ENCODE measurements at regions not wholly inside any gene's neighbourhood (a gene's known extent, or its start where the extent isn't known, plus 50 kb on each side); places are given as distances from the start of the nearest gene placed in this dataset.

GRCh38 chr20:12248481-12248880 is 330.8 kb downstream of the BTBD3 start:
- H3K36me3 ChIP-seq (ENCODE audit: control insufficient read depth, insufficient read depth, low read length), result no peaks in the 10 kb centered on the region
- no peaks in the 10 kb centered on the region for H4K20me1 ChIP-seq (replicated peaks; ENCODE audit: control insufficient read depth, insufficient read depth, low read length)
- WGBS (ENCODE audit: insufficient coverage, low coverage, missing lambda C conversion rate), result 0% methylated on average over 2 of the region's 2 CpGs
- H3K79me2 ChIP-seq (ENCODE audit: control insufficient read depth, insufficient read depth, low read length), result no peaks in the 10 kb centered on the region
- TF ChIP-seq ZNF143 (CRISPR knock-in tag; IDR thresholded peaks at IDR 0.05), result no peak
- TF ChIP-seq, protein P1, sequence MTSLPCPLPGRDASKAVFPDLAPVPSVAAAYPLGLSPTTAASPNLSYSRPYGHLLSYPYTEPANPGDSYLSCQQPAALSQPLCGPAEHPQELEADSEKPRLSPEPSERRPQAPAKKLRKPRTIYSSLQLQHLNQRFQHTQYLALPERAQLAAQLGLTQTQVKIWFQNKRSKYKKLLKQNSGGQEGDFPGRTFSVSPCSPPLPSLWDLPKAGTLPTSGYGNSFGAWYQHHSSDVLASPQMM (CRISPR knock-in tag; IDR thresholded peaks at IDR 0.05), result no peak
- no peak for TF ChIP-seq PKNOX1 (IDR thresholded peaks at IDR 0.05)
- no peak for TF ChIP-seq NR4A1 (CRISPR knock-in tag; IDR thresholded peaks at IDR 0.05)
- TF ChIP-seq NR4A1 (tag; IDR thresholded peaks at IDR 0.05), result no peak
- TF ChIP-seq SMC3 (conservative IDR thresholded peaks at IDR 0.05; ENCODE audit: insufficient read depth, low read depth, low read length), result no peak
- TF ChIP-seq, protein P2, sequence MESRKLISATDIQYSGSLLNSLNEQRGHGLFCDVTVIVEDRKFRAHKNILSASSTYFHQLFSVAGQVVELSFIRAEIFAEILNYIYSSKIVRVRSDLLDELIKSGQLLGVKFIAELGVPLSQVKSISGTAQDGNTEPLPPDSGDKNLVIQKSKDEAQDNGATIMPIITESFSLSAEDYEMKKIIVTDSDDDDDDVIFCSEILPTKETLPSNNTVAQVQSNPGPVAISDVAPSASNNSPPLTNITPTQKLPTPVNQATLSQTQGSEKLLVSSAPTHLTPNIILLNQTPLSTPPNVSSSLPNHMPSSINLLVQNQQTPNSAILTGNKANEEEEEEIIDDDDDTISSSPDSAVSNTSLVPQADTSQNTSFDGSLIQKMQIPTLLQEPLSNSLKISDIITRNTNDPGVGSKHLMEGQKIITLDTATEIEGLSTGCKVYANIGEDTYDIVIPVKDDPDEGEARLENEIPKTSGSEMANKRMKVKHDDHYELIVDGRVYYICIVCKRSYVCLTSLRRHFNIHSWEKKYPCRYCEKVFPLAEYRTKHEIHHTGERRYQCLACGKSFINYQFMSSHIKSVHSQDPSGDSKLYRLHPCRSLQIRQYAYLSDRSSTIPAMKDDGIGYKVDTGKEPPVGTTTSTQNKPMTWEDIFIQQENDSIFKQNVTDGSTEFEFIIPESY (CRISPR knock-in tag; IDR thresholded peaks at IDR 0.05), result no peak
- TF ChIP-seq, protein P3, sequence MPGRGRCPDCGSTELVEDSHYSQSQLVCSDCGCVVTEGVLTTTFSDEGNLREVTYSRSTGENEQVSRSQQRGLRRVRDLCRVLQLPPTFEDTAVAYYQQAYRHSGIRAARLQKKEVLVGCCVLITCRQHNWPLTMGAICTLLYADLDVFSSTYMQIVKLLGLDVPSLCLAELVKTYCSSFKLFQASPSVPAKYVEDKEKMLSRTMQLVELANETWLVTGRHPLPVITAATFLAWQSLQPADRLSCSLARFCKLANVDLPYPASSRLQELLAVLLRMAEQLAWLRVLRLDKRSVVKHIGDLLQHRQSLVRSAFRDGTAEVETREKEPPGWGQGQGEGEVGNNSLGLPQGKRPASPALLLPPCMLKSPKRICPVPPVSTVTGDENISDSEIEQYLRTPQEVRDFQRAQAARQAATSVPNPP (IDR thresholded peaks at IDR 0.05; ENCODE audit: borderline replicate concordance, insufficient read depth, insufficient read length), result no peak
- TF ChIP-seq PPARD (CRISPR knock-in tag; IDR thresholded peaks at IDR 0.05), result no peak
- TF ChIP-seq CBX1 (IDR thresholded peaks at IDR 0.05; ENCODE audit: low read depth), result no peak
- TF ChIP-seq ZBTB7A (IDR thresholded peaks at IDR 0.05; ENCODE audit: borderline replicate concordance, control insufficient read depth, low read depth, low read length), result no peak
- no peak for TF ChIP-seq ZNF668 (CRISPR knock-in tag; IDR thresholded peaks at IDR 0.05)
- TF ChIP-seq CHCHD3 (CRISPR knock-in tag; IDR thresholded peaks at IDR 0.05), result no peak
- no peak for TF ChIP-seq ZBTB1 (CRISPR knock-in tag; IDR thresholded peaks at IDR 0.05; ENCODE audit: borderline replicate concordance, low read depth)
- TF ChIP-seq, protein P4, sequence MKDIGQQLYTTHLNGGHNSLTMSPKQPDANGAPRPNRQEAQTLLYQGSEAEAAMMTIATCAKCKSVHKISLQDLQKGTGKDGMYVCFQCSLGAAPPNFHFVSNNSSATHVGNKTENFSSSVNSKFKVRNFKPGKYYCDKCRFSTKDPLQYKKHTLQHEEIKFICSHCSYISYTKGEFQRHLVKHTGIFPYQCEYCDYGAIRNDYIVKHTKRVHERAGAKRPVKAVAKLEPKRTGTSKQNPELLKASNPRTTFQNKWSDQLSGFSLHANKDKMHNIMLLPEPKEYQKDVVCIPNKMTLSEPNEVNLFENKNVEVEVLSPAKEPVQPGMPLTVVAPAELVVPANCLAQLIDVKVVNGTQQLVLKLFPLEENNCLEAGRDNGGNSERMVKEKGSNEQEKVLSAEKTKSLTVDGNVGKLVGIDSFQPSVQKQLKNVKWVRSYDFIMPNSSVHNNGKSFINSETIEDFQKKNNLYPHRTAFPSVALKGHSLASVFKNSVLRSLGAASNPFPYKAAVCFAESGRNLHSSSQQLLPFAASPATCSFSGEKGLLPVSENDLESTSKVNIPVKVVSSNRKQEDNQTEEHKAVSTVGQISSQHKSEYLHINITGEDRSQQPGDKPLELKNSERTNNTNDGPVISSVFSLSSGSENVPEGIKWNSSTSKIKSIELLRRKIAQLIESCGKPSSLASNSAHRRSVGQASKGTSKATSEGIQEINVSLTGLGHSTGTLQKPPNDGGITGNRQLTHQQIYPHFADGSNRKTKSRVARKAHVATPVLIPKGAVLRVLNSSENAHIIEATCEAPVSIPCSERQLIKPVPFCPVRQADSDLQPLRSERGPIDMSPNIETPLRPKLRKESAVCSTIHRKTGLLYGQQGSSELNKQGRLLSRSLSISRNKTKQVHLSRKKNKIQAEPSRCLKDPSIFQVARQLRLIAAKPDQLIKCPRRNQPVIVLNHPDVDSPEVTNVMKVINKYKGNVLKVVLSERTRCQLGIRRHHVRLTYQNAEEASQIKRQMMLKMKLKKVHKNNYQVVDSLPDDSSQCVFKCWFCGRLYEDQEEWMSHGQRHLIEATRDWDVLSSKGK (CRISPR knock-in tag; IDR thresholded peaks at IDR 0.05), result no peak
- TF ChIP-seq ESRRB (CRISPR knock-in tag; IDR thresholded peaks at IDR 0.05; ENCODE audit: borderline replicate concordance), result no peak
- H3K4me3 ChIP-seq, result no peak overlapping the region
- H3K4me1 ChIP-seq (replicated peaks in 1 of 2; ENCODE audit: control insufficient read depth in 2 of 2, insufficient read depth in 2 of 2, low read length in 2 of 2), result no peaks in the 10 kb centered on the region
- no peaks in the 10 kb centered on the region for H3K9me1 ChIP-seq (ENCODE audit: control insufficient read depth, insufficient read depth, low read length)
- POLR2A ChIA-PET, result no interaction called here
- no peak overlapping the region for H3K4me2 ChIP-seq (ENCODE audit: insufficient read depth, low read length)
- CTCF ChIA-PET (ENCODE audit: low intra/inter-chr PET ratio), result no interaction called here
- H2AFZ ChIP-seq (ENCODE audit: low read depth, low read length), result no peak overlapping the region
- no peak for ATAC-seq
- DNase-seq (ENCODE audit: extremely low read depth in 1 of 4, low spot score in 3 of 4), result no peak
- intact Hi-C loops (cut with micrococcal nuclease), result no loop called here
- no peak for FAIRE-seq
- no peak overlapping the region for H3K9ac ChIP-seq (ENCODE audit: insufficient read depth in 1 of 2, low read depth in 2 of 2, low read length in 2 of 2)
- no TSS peak for BruUV-seq (replicated peaks)
- no peaks in the 10 kb centered on the region for H3K9me3 ChIP-seq (replicated peaks; ENCODE audit: control insufficient read depth, insufficient read depth, low read depth, low read length)
- no peak overlapping the region for H3K27ac ChIP-seq (ENCODE audit: extremely low read depth, low read depth, low read length)
- in situ Hi-C loops (cut with MboI), result no loop called here
- H3K27me3 ChIP-seq (ENCODE audit: control insufficient read depth in 2 of 2, insufficient read depth in 2 of 2, low read length in 2 of 2), result no peaks in the 10 kb centered on the region
